ENCODE measurements at regions not wholly inside any gene's neighbourhood (a gene's known extent, or its start where the extent isn't known, plus 50 kb on each side); places are given as distances from the start of the nearest gene placed in this dataset.
A peak's percentile ranks its signal among the peaks of the same experiment; 100 is the strongest.

GRCh38 chr14:65219353-65219752, 117.0 kb upstream of the MAX start:
- DNase-seq, result no peak
- Histone ChIP-seq H3K4me3 (no peak overlapping the region), H3K9me3 (no peaks in the 10 kb centered on the region), H3K27me3 (no peaks in the 10 kb centered on the region), H3K4me1 (no peaks in the 10 kb centered on the region), H3K36me3 (no peaks in the 10 kb centered on the region), H3K27ac (no peak overlapping the region)
- intact Hi-C loops (cut with DNase I; ENCODE audit: low total_unique reads), result no loop called here
- no peak for TF ChIP-seq CTCF (IDR thresholded peaks at IDR 0.05)
- TF ChIP-seq POLR2A (IDR thresholded peaks at IDR 0.05), result no peak

- TF ChIP-seq CTCF (IDR thresholded peaks at IDR 0.05), result peak; percentile 30 to 53 (median 42)
- no peak for TF ChIP-seq POLR2A (IDR thresholded peaks at IDR 0.05)
- Histone ChIP-seq H3K27me3 (no peaks in the 10 kb centered on the region), H3K4me1 (no peaks in the 10 kb centered on the region), H3K4me3 (no peak overlapping the region), H3K36me3 (no peaks in the 10 kb centered on the region), H3K27ac (no peak overlapping the region), H3K9me3 (no peaks in the 10 kb centered on the region)
- DNase-seq, result no peak
- intact Hi-C loops (cut with DNase I; ENCODE audit: low total_unique reads), result no loop called here
Measured at GRCh38 chr14:65222440-65222858, 120.1 kb upstream of the MAX start.

- Histone ChIP-seq H3K27ac (no peak overlapping the region), H3K4me3 (no peak overlapping the region), H3K9me3 (no peaks in the 10 kb centered on the region), H3K36me3 (no peaks in the 10 kb centered on the region), H3K4me1 (no peaks in the 10 kb centered on the region), H3K27me3 (no peaks in the 10 kb centered on the region)
- TF ChIP-seq CTCF (IDR thresholded peaks at IDR 0.05) (no peak), POLR2A (IDR thresholded peaks at IDR 0.05) (no peak)
- intact Hi-C loops (cut with DNase I; ENCODE audit: low total_unique reads), result no loop called here
- no peak for DNase-seq
Measured at GRCh38 chr14:65223636-65224035, 121.3 kb upstream of the MAX start.

- no peaks in the 10 kb centered on the region for H3K36me3 ChIP-seq
- H3K27ac ChIP-seq, result no peak overlapping the region
- no peak overlapping the region for H3K4me3 ChIP-seq
- H3K9me3 ChIP-seq, result no peaks in the 10 kb centered on the region
- intact Hi-C loops (cut with DNase I; ENCODE audit: low total_unique reads), result no loop called here
- H3K27me3 ChIP-seq, result no peaks in the 10 kb centered on the region
- no peak for DNase-seq
- no peaks in the 10 kb centered on the region for H3K4me1 ChIP-seq
- TF ChIP-seq POLR2A (IDR thresholded peaks at IDR 0.05) (no peak), CTCF (IDR thresholded peaks at IDR 0.05) (no peak)
Measured at GRCh38 chr14:65224799-65225198, 122.5 kb upstream of the MAX start.

- Histone ChIP-seq H3K4me1 (no peaks in the 10 kb centered on the region), H3K4me3 (no peak overlapping the region), H3K27ac (no peak overlapping the region), H3K36me3 (no peaks in the 10 kb centered on the region), H3K27me3 (no peaks in the 10 kb centered on the region), H3K9me3 (no peaks in the 10 kb centered on the region)
- no peak for DNase-seq
- no peak for TF ChIP-seq POLR2A (IDR thresholded peaks at IDR 0.05)
- no peak for TF ChIP-seq CTCF (IDR thresholded peaks at IDR 0.05)
- intact Hi-C loops (cut with DNase I; ENCODE audit: low total_unique reads), result no loop called here
Measured at GRCh38 chr14:65225299-65226159, 123.2 kb upstream of the MAX start.
